CD14-positive monocyte (primary cell): ENCODE measurements at regions not wholly inside any gene's neighbourhood (a gene's known extent, or its start where the extent isn't known, plus 50 kb on each side); places are given as distances from the start of the nearest gene placed in this dataset.

Experiments used
- DNase-seq, 3 donors: peaks; one replicate each; pipeline ENCODE4 v3.0.0-alpha.2; 2011 to 2022
- H2AFZ ChIP-seq: 2 replicates; pipeline ENCODE4 v1.6.0; 2012; ENCODE audit warnings: mild to moderate bottlenecking, low read depth, low read length, inconsistent platforms; ENCODE audit not compliant: insufficient read depth, poor library complexity, severe bottlenecking
- H3K27ac ChIP-seq, 2 donors: 1 replicate in 1 of 2; 2 replicates in 1 of 2; pipeline ENCODE4 v1.5.1; 2012 to 2013; ENCODE audit warnings: low read length in 2 of 2, control low read depth in 1 of 2, inconsistent platforms in 1 of 2, low read depth in 1 of 2, mild to moderate bottlenecking in 1 of 2
- H3K27me3 ChIP-seq, 2 donors: one replicate each; pipeline versions ENCODE4 v1.6.0 to v1.6.1; 2011 to 2013; ENCODE audit warnings: low read length in 2 of 2; ENCODE audit not compliant: control insufficient read depth in 2 of 2, insufficient read depth in 2 of 2
- H3K36me3 ChIP-seq, 2 donors: replicated peaks in 1 of 2; 1 replicate in 1 of 2; 2 replicates in 1 of 2; pipeline versions ENCODE4 v1.5.1 to v1.6.1; 2012 to 2013; ENCODE audit warnings: low read length in 2 of 2, control low read depth in 1 of 2, inconsistent platforms in 1 of 2, mild to moderate bottlenecking in 1 of 2; ENCODE audit not compliant: insufficient read depth in 2 of 2, control insufficient read depth in 1 of 2
- H3K4me1 ChIP-seq, 2 donors: 1 replicate in 1 of 2; 2 replicates in 1 of 2; pipeline versions ENCODE4 v1.5.1 to v1.6.1; 2012 to 2013; ENCODE audit warnings: low read length in 2 of 2, control low read depth in 1 of 2, inconsistent platforms in 1 of 2, mild to moderate bottlenecking in 1 of 2, moderate library complexity in 1 of 2; ENCODE audit not compliant: insufficient read depth in 2 of 2, control insufficient read depth in 1 of 2
- H3K4me2 ChIP-seq: replicated peaks from 2 replicates; pipeline ENCODE3; 2012; ENCODE audit warnings: low read length, moderate library complexity, mild to moderate bottlenecking; ENCODE audit not compliant: poor library complexity, severe bottlenecking; ENCODE audit errors: extremely low read depth
- H3K4me3 ChIP-seq, 3 experiments: fragments of 200-600 bp in 1 of 3; sonication (generic) in 1 of 3; replicated peaks in 1 of 3; 1 replicate in 2 of 3; 2 replicates in 1 of 3; pipeline ENCODE4 v1.5.1; 2011 to 2013; ENCODE audit warnings: low read length in 3 of 3, mild to moderate bottlenecking in 3 of 3, control low read depth in 2 of 3, low read depth in 2 of 3, inconsistent platforms in 1 of 3, moderate library complexity in 1 of 3
- H3K79me2 ChIP-seq: 2 replicates; pipeline ENCODE4 v1.6.0; 2012; ENCODE audit warnings: mild to moderate bottlenecking, control low read depth, inconsistent platforms, low read length, moderate library complexity; ENCODE audit not compliant: insufficient read depth
- H3K9ac ChIP-seq: 2 replicates; pipeline ENCODE4 v1.6.0; 2017; ENCODE audit warnings: low read length, mild to moderate bottlenecking; ENCODE audit not compliant: insufficient read depth, poor library complexity, severe bottlenecking
- H3K9me3 ChIP-seq, 2 donors: replicated peaks in 1 of 2; 1 replicate in 1 of 2; 2 replicates in 1 of 2; pipeline versions ENCODE4 v1.5.1 to v1.6.1; 2012 to 2013; ENCODE audit warnings: low read length in 2 of 2, control low read depth in 1 of 2; ENCODE audit not compliant: control insufficient read depth in 1 of 2, insufficient read depth in 1 of 2
- H4K20me1 ChIP-seq: 2 replicates; pipeline ENCODE4 v1.6.0; 2012; ENCODE audit warnings: mild to moderate bottlenecking, low read length, control low read depth, moderate library complexity; ENCODE audit not compliant: insufficient read depth
- H3K27ac Mint-ChIP-seq, 7 donors: one replicate each; pipeline ENCODE4 v1.8.0; 2020; ENCODE audit warnings: mild to moderate bottlenecking in 7 of 7, mixed read lengths in 7 of 7, moderate library complexity in 6 of 7, inconsistent platforms in 2 of 7
- H3K27me3 Mint-ChIP-seq, 3 donors: one replicate each; pipeline ENCODE4 v1.8.0; 2021 to 2022; ENCODE audit warnings: low read depth in 3 of 3, mild to moderate bottlenecking in 3 of 3, mixed read lengths in 3 of 3, moderate library complexity in 3 of 3, inconsistent platforms in 1 of 3
- H3K36me3 Mint-ChIP-seq, 2 donors: one replicate each; pipeline ENCODE4 v1.8.0; 2020; ENCODE audit warnings: mixed read lengths in 2 of 2, inconsistent platforms in 1 of 2, mild to moderate bottlenecking in 1 of 2
- H3K4me1 Mint-ChIP-seq: one replicate; pipeline ENCODE4 v1.8.0; 2020; ENCODE audit warnings: mild to moderate bottlenecking, mixed read lengths
- H3K4me3 Mint-ChIP-seq, 2 donors: one replicate each; pipeline ENCODE4 v1.8.0; 2020; ENCODE audit warnings: mild to moderate bottlenecking in 2 of 2, mixed read lengths in 2 of 2, moderate library complexity in 1 of 2
- H3K9me3 Mint-ChIP-seq, 7 donors: one replicate each; pipeline ENCODE4 v1.8.0; 2020 to 2022; ENCODE audit warnings: mixed read lengths in 7 of 7, mild to moderate bottlenecking in 6 of 7, moderate library complexity in 6 of 7, inconsistent platforms in 2 of 7
- WGBS: methylation state at CpG from one replicate; pipeline ENCODE4 v1.1.5; 2013; ENCODE audit warnings: missing lambda C conversion rate; ENCODE audit not compliant: insufficient coverage; 5-methylcytosine and 5-hydroxymethylcytosine counted together
- intact Hi-C, 2 donors: fragments of 100-400 bp; cut with micrococcal nuclease; formaldehyde crosslinking; loops; one replicate each; pipeline versions ENCODE4 v1.15.0 to v1.15.1; 2023
- TF ChIP-seq, protein P1 (sequence below): fragments of 200-600 bp; IDR thresholded peaks from one replicate; pipeline ENCODE4 v1.8.0; 2022; ENCODE audit warnings: antibody characterized with exemption, mild to moderate bottlenecking

DNA sequence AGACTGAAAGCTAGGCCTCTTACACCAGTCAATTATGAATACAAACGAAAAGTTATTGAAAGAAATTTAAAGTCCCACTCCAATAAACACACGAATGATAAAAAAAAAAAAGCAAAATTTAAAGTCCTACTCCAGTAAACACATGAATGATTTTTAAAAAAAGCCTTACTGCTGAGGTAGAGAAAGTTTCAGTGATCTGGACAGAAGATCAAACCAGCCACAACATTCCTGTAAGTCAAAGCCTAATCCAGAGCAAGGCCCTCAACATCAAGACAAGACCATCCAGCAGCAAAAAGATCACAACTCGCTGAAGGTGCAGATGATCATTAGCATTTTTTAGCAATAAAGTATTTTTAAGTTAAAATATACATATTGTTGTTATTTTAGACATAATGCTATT, 95.6 kb upstream of the LIPC start:
- TF ChIP-seq, protein P1, sequence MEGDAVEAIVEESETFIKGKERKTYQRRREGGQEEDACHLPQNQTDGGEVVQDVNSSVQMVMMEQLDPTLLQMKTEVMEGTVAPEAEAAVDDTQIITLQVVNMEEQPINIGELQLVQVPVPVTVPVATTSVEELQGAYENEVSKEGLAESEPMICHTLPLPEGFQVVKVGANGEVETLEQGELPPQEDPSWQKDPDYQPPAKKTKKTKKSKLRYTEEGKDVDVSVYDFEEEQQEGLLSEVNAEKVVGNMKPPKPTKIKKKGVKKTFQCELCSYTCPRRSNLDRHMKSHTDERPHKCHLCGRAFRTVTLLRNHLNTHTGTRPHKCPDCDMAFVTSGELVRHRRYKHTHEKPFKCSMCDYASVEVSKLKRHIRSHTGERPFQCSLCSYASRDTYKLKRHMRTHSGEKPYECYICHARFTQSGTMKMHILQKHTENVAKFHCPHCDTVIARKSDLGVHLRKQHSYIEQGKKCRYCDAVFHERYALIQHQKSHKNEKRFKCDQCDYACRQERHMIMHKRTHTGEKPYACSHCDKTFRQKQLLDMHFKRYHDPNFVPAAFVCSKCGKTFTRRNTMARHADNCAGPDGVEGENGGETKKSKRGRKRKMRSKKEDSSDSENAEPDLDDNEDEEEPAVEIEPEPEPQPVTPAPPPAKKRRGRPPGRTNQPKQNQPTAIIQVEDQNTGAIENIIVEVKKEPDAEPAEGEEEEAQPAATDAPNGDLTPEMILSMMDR, result no peak
- Histone ChIP-seq H3K4me2 (no peak overlapping the region), H3K36me3 (no peaks in the 10 kb centered on the region), H3K9me3 (peaks cover 0 to 4% of the 10 kb centered on the region in 2 donors), H3K27ac (no peak overlapping the region), H2AFZ (no peak overlapping the region), H3K79me2 (no peaks in the 10 kb centered on the region), H3K27me3 (no peaks in the 10 kb centered on the region), H3K4me3 (no peak overlapping the region), H4K20me1 (no peaks in the 10 kb centered on the region), H3K9ac (no peak overlapping the region), H3K4me1 (peaks cover 28 to 30% of the 10 kb centered on the region in 2 donors)
- H3K36me3 Mint-ChIP-seq, result peaks cover 0 to 2% of the 10 kb centered on the region in 2 donors
- H3K4me1 Mint-ChIP-seq, result peaks cover 29% of the 10 kb centered on the region
- intact Hi-C loops, result loop anchor here in 1 of 2 donors (10.0 kb wide), 1 partner anchor 191 kb away; no protein-coding TSS in a partner anchor
- peaks cover 2 to 6% (median 4%) of the 10 kb centered on the region in 7 donors for H3K9me3 Mint-ChIP-seq
- DNase-seq, result no peak
- no peak overlapping the region for H3K27ac Mint-ChIP-seq
- no CpG with 5 or more reads among the region's 3 CpGs for WGBS
- H3K4me3 Mint-ChIP-seq, result no peak overlapping the region
- H3K27me3 Mint-ChIP-seq, result peaks cover 0 to 3% (median 1%) of the 10 kb centered on the region in 3 donors

DNA sequence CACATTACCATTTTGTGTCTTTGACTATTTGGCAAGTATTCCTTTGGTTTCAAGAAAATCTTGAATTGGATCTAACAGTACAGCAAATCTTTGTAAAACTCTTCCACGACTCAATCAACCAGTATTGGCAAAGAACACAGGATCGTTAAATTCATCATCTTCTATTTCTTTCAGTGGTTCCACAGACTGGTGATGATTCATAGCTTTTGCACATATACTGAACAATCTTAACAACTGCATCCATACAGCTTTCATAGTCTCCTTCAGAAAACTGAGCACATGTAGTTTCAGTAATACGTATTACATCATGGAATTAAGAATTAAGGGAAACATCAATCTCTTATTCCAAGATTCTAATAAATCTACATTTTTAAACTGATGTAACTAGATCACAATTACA, 91.6 kb upstream of the LIPC start:
- no peaks in the 10 kb centered on the region for H3K4me1 ChIP-seq
- DNase-seq, result no peak
- no peaks in the 10 kb centered on the region for H3K4me1 Mint-ChIP-seq
- peaks cover 0 to 1% (median 0%) of the 10 kb centered on the region in 3 donors for H3K27me3 Mint-ChIP-seq
- H3K79me2 ChIP-seq, result no peaks in the 10 kb centered on the region
- H3K27ac ChIP-seq, result no peak overlapping the region
- H3K4me2 ChIP-seq, result no peak overlapping the region
- no peaks in the 10 kb centered on the region for H3K9me3 ChIP-seq
- intact Hi-C loops, result no loop called here
- H4K20me1 ChIP-seq, result no peaks in the 10 kb centered on the region
- H3K36me3 Mint-ChIP-seq, result no peaks in the 10 kb centered on the region
- peaks cover 0 to 1% (median 0%) of the 10 kb centered on the region in 7 donors for H3K9me3 Mint-ChIP-seq
- H3K36me3 ChIP-seq, result no peaks in the 10 kb centered on the region
- WGBS, result no CpG with 5 or more reads among the region's 3 CpGs
- TF ChIP-seq, protein P1, result no peak
- H2AFZ ChIP-seq, result no peak overlapping the region
- no peak overlapping the region for H3K4me3 Mint-ChIP-seq
- no peak overlapping the region for H3K4me3 ChIP-seq
- H3K9ac ChIP-seq, result no peak overlapping the region
- no peaks in the 10 kb centered on the region for H3K27me3 ChIP-seq
- no peak overlapping the region for H3K27ac Mint-ChIP-seq
